HG03521 (cell line): ENCODE measurements at regions not wholly inside any gene's neighbourhood (a gene's known extent, or its start where the extent isn't known, plus 50 kb on each side); places are given as distances from the start of the nearest gene placed in this dataset.
"Not testable (repeated sequence)": the region's sequence is repeated elsewhere in the genome, so short reads cannot be mapped to it uniquely, and the experiment has no call there.

Experiments used
- ATAC-seq: cut with Tn5 transposase; IDR thresholded peaks from one replicate; pipeline ENCODE4 v1.9.1; 2021; ENCODE audit warnings: mild to moderate bottlenecking, moderate library complexity; ENCODE audit not compliant: unreplicated experiment

DNA sequence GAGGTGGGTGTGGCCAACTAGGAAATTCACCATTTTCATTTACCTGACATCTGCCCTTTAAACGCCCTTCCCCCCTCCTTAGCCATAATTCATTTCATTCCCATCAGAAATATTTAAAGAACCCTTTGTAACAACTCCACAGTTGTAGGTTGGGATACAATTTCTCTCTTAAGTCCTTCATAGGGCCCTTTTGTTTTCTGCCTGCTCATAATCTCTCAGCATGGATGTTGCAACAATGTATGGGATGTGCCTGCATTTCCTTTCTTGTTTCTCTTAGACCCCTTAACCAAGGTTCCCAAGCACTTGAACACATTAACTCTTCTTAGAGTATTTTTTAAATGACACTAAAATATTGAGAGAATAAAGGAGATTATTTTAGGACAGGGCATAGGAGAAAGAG, 51.7 kb upstream of the MYO10 start:
- no peak for ATAC-seq

DNA sequence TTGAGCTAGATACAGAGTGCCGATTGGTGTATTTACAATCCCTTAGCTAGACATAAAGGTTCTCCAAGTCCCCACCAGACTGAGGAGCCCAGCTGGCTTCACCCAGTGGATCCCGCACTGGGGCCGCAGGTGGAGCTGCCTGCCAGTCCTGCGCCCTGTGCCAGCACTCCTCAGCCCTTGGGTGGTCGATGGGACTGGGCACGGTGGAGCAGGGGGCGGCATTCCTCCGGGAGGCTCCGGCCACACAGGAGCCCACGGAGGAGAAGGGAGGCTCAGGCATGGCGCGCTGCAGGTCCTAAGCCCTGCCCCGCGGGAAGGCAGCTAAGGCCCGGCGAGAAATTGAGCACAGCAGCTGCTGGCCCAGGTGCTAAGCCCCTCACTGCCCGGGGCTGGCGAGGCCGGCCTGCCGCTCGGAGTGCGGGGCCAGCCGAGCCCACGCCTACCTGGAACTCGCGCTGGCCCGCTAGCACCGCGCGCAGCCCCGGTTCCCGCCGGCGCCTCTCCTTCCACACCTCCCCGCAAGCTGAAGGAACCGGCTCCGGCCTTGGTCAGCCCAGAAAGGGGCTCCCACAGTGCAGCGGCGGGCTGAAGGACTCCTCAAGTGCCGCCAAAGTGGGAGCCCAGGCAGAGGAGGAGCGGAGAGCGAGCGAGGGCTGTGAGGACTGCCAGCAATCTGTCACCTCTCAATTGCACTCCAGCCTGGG, 54.9 kb upstream of the MYO10 start:
- not testable (repeated sequence) for ATAC-seq

- ATAC-seq, result no peak
These were observed 55.9 kb upstream of the MYO10 start for GRCh38 chr5:16992006-16992405.

DNA sequence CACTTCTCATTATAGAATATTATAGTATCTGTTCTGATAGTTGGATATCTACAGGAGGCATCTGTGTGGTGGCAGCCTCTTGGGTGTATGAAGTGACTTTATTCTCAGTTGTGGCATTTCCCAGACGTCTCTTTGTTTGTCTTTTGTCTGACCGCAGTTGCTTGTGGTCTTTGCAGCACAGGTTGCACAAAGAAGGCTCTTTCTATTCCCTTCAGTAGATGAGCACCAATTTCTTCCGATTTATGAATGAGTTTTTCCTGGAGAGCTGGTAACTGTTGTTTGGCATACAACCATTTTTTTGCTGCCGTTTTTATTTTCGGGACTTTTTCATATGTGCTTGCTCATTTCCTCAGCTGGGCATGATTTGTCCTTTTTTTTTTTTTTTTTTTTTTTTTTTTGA, 56.4 kb upstream of the MYO10 start:
- ATAC-seq, result no peak

GRCh38 chr5:16994565-16994964, 58.5 kb upstream of the MYO10 start:
- ATAC-seq, result no peak

DNA sequence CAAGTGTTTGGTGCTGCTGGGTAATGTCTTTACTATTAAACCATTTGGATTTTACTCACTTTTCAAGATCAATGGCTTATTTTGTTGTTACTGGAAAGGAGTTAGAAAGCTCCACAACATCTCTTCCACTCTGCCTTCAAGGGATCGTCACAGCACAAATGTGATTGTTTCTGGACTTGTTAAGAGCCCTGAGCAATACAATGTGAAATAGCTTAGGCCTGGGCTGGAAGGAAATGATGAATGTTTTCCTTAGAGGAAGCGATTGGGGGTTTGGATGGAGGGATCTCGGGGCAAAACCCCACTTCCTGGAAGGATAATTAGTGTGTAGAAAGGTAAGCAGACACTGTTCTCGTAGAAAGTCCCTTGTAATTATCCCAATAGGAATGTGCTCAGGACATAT, 59.3 kb upstream of the MYO10 start:
- no peak for ATAC-seq

GRCh38 chr5:17000291-17000939, 64.3 kb upstream of the MYO10 start:
- ATAC-seq, result no peak

DNA sequence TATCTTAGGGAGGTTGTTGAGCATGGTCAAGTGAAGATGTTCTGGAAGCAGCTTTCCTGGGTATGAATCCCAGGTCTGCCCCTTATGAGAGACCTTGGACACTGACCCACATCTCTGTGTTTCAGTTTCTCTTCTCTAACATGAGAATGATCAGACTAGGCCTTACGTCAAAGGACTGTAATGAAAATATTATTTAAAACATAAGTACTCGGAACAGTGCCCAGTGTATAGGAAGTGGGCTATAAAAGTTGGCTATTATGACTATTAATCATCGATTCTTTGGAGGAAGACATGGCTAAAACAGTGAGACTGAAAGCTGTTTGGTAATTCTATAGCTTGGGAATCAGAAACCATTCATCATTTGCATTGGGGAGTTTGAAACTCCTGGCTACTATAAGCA, 65.3 kb upstream of the MYO10 start:
- ATAC-seq, result no peak

DNA sequence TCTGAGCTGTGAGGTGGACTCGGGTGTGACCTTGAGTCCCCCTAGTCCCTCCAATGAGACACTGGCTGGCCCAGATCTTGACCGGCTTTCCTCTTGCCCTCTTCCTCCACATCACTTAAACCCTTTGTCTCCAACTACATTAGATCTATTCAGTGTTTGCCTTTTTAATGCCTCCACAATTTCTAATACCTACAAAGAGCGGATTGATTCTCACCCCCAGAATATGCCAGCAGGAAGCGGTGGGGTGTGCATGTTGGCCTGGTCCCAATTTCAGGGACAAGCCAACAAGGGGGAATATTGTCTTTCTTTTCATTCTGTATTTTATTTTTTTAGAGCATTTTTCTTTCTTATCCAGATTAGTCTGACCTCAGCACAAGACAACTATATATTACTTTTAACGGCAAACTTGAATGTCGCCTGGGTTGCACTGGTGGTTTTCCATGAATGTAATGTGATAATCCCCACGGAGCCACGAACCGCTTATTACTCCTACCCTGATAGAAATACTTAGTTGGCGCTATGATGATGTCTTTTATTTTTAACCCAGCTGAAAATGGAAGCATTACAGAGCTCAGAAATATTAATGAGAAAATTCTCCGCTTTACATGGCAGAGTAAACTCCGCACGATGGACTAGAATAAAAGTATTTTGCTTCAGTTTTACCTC, 68.5 kb upstream of the MYO10 start:
- ATAC-seq, result no peak

GRCh38 chr5:17005107-17005828, 69.2 kb upstream of the MYO10 start:
- ATAC-seq, result no peak

DNA sequence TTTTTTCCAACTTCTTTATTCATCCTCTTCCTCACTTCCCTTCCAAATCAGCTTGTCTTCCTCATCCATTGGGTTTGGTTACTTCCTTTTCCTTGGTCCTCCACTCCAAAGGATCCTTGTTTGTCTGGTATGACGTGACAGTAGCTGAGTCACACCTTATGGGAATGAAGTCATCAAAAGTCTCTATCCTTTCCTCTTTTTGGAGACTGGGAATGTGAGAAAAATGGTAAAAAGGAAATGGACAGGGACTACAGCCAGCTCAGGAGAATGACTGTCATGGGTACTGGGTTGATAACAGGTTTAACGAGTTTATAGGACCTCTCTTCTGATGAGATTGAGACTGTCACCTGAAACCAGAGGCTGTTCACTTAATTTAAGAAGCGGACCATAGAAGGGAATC, 76.2 kb upstream of the MYO10 start:
- no peak for ATAC-seq

DNA sequence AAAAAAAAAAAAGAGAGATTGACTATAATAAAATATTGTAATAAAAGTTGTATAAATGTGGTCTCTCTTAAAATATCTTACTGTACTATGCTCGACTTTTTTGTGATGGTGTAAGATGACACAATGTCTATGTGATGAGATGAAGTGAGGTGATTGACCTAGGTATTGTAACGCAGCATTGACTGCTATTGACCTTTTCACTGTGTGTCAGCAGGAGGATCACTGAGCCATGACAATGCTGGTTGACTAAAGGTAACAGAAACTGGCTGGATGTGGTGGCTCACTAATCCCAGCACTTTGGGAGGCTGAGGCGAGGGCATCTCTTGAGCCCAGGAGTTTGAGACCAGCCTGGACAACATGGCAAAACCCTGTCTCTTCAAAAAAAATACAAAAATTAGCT, 78.6 kb upstream of the MYO10 start:
- no peak for ATAC-seq

- no peak for ATAC-seq
These were observed 82.8 kb upstream of the MYO10 start for GRCh38 chr5:17018871-17019270.

GRCh38 chr5:17019324-17019723, 83.2 kb upstream of the MYO10 start:
- ATAC-seq, result no peak

DNA sequence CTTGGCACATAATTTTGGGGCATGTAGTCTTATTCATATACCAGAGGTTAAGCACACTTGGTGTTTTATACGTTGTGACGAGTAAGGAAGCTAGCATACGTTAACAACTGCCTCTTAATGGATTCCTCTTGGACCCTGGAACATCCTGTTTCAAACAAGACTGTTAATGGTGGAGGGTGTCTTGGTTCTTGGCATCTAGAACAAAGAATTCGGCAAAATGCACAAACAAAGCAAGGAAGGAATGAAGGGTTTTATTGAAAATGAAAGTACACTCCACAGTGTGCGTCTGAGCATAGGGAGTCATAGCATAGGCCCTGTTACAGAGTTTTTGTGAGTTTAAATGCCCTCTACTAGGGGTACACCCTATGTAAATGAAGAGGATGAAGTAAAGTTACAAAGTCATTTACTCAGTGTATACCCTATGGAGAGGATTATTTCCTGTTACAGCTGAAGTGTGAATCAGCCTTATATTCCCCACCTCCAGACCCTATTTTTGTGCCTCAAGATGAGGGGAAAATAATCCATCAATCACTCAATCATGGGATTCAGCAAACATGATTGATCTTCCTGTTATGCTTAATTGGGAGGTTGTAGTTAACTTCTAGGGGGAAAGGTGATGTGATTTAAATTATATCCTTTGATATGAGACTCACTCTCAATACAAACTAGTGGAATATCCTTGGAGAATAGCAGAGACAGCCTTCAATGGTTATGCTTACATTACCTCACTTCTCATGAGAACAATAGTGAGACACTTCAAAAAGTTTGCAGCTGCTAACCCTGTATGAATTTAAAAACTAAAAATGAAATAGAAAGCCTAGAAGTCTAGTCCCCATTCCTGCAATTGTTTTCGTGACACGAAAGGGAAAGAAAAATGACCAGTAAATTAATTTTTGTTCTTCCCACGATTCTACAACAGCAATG, 84.9 kb upstream of the MYO10 start:
- ATAC-seq, result no peak

DNA sequence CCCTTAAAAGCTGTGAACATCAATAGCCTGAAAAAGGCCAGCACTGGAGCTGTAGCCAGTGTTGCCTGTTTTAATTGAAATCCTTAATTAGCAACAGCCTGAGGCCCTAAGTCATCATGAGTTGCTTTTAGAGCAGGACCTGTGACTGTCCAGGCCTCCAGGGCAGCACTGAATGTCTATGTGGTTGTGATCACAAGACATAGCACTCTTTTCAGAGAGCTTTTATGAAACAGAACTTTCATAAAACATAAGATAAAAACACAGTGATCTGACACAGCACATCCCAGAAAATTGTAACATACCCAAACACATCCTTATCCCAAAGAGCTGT, 85.5 kb upstream of the MYO10 start:
- no peak for ATAC-seq

DNA sequence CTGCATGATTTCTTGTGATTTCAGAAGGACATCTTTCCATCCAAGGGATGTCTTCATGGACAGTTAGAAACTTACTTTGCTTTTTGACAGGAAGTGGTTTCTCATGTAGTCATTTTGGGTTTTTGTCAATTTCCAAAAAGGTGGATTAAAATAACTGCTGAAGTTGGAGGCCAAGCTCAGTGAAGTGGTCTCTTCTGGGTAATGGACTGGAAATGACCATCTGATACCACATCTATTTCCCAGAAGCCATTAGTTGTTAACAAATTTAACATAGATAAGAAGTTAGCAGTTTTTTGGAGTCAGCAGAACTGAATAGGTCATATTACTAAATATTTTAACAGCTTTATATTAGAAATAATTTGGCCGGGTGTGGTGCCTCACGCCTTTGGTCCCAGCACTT, 86.2 kb upstream of the MYO10 start:
- ATAC-seq, result no peak

DNA sequence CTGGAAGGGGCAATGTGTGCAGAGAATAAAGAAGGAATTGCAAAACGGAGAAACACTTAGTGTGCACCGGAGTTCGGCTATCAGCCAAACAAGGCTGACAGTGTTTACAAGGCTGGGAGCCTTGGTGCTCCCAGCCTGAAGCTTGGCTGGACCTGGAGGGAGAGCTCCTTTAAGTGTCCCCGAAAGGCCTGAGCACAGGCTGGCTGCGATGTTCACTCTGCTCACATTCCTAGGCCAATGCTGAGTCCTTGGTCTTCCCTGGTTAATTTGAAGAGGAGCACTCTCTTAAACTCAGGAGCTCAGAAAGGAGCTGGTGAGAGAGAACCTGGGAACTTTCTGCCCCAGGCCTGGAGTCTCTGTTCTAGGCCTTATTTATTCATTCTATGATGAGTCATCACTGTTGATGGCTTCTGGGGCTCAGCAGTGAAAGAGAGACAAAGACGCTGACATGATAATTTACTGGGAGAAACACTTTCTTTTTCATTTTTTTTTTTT, 88.6 kb upstream of the MYO10 start:
- ATAC-seq, result no peak

DNA sequence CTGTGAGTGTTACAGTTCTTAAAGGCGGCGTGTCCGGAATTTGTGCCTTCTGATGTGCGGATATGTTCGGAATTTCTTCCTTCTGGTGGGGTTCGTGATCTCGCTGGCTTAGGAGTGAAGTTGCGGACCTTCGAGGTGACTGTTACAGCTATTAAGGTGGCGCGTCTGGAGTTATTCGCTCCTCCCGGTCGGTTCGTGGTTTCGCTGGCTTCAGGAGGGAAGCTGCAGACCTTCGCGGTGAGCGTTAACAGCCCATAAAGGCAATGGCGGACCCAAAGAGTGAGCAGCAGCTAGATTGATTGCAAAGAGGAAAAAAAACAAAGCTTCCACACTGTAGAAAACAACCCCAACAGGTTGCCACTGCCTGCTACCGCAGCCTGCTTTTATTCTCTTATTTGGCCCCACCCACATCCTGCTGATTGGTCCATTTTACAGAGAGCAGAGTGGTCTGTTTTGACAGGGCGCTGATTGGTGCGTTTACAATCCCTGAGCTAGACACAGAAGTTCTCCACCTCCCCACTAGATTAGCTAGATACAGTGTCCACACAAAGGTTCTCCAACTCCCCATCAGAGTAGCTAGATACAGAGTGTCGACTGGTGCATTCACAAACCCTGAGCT, 95.7 kb upstream of the MYO10 start:
- ATAC-seq, result not testable (repeated sequence)

DNA sequence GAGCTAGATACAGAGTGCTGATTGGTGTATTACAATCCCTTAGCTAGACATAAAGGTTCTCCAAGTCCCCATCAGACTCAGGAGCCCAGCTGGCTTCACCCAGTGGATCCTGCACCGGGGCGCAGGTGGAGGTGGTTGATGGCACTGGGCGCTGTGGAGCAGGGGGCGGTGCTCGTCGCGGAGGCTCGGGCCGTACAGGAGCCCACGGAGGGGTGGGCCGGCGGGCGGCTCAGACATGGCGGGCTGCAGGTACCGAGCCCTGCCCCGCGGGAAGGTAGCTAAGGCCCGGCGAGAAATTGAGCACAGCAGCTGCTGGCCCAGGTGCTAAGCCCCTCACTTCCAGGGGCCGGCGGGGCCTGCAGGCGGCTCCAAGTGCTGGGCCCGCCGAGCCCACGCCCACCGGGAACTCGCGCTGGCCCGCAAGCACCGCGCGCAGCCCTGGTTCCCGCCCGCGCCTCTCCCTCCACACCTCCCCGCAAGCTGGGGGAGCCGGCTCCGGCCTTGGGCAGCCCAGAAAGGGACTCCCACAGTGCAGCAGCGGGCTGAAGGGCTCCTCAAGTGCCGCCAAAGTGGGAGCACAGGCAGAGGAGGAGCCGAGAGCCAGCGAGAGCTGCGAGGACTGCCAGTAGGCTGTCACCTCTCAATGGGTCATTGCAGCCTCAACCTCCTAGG, 96.4 kb upstream of the MYO10 start:
- not testable (repeated sequence) for ATAC-seq
